SKM-1 treated with dmso at 0.1 percent for 144 hours (cell line): ENCODE measurements at regions not wholly inside any gene's neighbourhood (a gene's known extent, or its start where the extent isn't known, plus 50 kb on each side); places are given as distances from the start of the nearest gene placed in this dataset.
A peak's percentile ranks its signal among the peaks of the same experiment; 100 is the strongest.

Experiments
- DNase-seq: peaks from one replicate; lab custom pipeline; 2025; ENCODE audit not compliant: unreplicated experiment; lab: John Stamatoyannopoulos, UW

DNA sequence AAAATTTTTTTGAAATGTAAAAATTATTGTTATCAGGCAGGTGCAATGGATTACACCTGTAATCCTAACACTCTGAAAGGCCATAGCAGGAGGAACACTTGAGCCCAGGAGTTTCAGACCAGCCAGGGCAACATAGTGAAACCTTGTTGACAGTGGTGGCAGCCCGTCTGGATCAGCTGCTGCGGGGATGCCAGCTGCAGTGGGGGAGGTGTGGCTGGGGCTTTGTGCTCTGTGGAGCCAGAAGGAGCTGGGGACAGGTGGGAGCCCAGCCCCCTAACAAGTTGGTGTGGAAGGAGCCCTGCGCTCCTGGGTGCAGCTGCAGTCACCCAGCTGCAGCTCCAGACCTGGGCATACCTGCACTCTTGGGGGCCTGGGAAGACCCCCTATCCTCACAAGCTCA is 182.4 kb upstream of the MC4R start:
- DNase-seq: no peak

DNA sequence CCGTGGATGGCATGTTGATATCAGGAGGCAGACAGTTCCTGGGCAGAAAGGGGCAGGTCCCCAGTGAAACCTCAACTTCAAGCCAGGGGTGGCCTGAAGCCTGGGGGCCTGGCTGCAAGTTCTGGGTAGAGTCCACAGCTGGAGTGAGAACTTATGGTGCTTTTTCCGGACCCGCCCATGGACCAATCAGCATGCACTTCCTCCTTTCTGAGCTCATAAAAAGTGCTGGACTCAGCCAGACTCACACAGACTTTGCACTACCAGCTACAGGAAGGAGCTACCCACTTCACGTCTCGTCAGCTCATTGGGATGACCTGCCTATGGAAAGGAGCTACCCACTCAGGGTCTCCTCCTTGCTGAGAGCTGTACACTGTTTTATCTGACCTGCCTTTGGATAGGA is 183.1 kb upstream of the MC4R start:
- DNase-seq: no peak

DNA sequence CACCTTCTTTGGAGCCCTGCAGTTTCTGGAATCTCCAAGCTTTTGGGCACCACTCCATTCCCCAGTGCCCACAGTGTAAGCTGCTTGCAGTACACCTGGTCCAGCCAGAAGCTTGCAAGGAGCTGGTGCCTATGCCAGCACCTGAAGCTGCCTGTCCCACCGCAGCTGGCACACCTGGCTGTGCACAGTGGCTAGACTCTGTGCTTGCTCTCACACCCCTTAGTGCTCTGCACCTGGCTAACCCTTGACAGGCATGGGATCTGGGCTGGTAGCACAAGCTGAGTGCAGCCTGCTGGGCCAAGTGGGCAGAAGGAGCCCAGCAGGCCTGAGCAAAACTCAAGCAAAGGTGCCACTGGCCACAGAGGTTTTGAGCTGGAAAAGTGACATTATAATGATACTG is 183.8 kb upstream of the MC4R start:
- no peak for DNase-seq

DNA sequence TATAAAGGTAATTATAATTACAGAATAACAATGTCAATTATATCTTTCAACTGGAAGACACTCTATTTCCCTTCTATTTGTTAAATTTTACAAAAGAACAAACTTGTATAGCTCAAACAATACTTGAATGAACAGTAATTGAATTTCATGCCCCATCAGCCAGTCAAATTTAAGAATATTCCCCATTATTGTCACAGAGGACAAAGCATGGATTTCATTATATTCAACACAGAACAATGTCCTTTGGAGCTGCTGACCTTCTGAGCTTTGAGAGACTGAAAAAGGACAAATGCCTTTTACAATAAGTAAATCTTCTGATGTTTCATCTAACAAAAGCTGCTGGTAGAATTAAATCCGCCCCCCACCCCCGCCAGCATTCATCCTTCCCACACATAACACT is 187.5 kb upstream of the MC4R start:
- DNase-seq: no peak

DNA sequence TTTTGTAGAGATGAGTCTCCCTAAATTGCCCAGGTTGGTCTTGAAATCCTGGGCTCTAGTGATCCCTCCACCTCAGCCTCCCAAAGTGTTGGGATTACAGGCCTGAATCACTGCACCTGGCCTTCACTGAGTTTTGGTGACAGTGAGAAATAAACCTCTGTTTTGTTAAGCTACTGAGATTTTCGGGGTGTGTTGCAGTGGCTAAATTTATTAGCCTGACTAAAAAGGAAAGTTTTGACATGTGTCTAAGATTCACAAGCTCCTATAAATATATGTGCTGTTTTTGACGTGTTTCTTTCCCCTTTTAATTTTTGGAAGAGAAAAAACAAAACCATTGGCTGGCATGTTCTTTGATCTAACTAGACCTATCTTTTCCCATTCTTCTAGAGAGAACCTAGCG is 190.5 kb upstream of the MC4R start:
- no peak for DNase-seq

DNA sequence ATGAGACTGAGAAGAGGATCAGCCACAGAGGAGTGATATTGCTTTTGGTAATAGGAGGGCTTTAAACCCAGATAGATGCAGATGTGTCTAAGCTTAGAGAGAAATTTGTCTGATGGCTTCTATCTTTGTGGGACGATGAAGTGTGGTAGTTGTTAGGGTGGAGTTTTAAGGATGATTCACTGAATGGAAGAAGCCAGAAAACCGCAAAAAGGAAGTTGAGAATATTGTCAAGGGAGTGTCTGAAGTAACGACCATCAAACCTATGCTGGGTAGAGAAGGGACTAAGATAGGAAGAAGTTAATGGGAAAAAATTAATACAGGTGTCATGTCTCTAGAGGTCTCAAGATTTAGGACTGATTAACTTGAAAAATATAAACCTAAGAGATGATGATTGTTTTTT is 195.6 kb upstream of the MC4R start:
- peak; percentile 80 for DNase-seq

DNA sequence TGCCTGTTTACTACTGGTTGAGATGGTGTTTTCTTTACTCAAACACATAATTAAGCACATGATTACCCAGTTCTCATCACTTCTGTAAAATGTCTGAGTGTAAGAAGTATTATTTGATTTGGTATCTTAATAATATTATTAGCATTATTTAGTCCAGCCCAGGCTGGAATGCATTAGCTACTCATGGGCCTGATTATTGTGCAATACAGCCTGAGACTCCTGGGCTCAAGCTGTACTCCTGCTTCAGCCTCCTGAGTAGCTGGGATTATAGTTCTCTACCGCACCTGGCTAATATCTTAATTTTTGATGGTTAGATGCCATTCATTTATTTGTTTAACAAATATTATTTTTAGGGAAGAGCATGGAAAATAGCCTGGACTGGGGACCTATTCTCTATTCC is 197.6 kb upstream of the MC4R start:
- DNase-seq: no peak

DNA sequence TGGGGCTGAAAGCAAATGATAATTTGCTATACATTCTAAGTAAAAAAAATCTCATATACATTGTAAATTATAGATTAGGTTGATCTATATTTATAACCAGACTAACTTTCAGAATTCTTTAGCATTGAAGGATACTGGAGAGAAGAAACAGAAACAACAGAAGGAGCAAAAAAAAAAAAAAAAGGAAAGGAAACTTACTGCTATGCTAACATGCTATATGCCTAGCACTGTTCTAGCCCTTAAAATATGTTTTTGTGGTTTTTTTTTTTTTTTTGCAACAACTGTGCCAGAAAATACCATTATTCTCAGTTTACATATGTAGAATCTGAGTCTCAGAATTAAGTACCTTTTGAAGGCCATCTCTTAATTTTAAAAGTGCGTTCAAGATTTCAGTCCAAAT is 204.9 kb upstream of the MC4R start:
- DNase-seq: no peak

DNA sequence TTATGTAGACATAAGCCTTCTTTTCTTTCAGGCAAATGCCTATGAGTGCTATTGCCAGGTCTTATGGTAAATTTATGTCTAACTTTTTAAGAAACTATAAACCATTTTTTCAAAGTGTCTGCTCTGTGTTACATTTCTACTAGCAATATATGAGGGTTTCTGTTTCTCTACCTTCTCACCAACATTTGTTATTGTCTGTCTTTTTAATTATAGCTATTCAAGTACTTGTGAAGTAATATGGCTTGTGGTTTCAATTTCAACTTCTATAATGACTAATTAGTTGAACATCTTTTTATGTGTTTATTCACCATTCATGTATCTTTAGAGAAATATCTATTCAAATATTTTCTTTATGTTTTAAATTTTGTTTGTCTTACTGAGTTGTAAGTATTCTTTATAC is 213.1 kb upstream of the MC4R start:
- DNase-seq: no peak

DNA sequence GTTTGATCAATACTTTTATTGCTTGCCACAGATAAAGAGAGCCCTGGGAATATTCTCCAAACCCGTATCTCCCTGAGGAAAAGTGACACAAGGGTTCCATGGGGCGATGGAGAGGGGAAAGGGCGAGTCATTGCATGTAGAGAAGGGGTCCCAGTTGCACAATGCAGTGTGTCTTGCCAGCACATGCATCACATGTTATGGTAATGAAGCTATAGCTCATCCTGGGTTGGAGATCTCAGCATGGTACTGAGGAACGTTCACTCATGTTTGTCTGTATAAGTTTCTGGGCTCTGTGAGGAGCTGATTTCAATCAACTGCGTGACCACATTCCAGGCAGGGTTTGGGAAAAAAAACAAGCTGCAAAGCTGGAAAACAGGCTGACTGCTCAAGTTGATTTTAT is 220.7 kb upstream of the MC4R start:
- DNase-seq: no peak

DNA sequence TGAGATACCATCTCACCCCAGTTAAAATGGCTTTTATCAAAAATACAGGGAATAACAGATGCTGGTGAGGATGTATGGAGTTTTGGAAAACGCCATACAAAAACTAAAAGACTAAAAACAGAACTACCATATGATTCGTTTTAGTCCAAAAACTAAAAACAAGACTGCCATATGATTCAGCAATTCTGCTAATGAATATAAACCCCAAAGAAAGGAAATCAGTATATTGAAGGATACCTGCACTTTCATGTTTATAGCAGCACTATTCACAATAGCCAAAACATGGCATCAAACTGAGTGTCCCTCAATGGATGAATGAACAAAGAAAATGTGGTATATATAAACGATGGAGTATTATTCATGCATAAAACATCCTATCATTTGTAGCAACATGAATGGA is 224.4 kb upstream of the MC4R start:
- no peak for DNase-seq

DNA sequence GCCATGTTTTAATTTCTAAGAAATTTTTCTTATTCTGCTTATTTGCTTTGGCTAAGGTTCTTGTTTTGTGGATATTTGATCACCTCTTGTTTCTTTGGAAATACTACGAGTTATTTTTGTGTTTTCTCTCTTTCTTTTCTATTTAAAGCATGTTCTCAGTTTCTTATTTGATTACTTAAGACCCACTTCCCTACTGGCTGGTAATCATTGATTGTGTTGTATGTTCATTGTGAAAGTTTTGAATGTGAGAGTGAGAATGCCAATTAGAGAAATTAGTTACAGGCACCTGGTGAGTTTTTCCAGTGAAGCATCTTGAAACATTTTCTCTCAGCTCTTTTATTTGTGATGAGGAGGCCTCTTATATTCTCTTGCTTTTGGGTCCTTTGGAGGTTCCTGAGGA is 226.7 kb upstream of the MC4R start:
- no peak for DNase-seq

DNA sequence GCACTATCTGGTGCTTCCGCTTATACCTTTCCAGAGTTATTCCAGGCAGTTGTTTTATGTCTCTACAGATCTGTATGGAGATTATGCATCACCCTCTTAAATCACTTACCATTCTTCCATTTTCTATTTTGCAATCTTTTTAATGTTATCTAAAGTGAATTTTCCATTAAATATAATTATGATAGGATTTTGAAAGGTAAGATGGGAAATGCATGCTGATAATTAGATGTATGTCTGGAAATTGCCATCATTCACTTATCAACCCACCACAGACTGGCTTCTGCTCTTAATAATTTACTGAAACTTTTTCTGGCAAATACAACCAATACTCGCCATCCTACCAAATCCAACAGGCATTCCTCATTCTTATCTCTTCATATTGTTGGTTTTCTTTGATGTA is 227.4 kb upstream of the MC4R start:
- no peak for DNase-seq

DNA sequence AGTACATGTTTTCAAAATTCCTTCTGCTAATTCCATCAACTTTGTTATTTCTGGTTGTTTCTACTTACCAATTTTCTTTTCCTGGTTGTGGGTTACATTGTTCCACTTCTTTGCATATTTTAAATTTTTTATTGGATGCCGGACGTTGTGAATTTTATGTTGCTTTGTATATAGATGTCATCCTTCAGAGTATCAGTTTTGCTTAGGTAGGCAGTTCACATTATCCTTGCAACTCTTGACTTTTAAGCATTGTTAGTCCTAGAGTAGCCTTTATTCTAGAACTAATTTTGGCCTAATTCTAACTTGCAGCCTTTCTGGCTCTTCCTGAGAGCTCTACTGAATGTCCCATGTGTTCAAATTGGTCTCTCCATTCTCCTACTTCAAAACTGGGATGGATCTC is 228.7 kb upstream of the MC4R start:
- no peak for DNase-seq

DNA sequence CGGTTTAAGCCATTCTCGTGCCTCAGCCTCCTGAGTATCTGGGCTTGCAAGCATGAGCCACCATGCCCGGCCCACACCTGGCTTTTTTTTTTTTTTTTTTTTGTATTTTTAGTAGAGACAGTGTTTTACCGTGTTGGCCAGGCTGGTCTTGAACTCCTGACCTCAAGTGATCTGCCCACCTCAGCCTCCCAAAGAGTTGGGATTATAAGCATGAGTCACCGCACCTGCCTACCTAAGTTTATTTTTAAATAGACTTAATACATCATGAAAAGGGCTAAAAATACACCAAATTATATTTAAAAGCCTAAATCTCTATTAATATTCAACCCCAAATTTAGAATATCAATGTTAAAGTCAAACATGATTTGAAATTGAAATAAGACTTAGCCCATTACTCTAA is 250.8 kb upstream of the MC4R start:
- no peak for DNase-seq

DNA sequence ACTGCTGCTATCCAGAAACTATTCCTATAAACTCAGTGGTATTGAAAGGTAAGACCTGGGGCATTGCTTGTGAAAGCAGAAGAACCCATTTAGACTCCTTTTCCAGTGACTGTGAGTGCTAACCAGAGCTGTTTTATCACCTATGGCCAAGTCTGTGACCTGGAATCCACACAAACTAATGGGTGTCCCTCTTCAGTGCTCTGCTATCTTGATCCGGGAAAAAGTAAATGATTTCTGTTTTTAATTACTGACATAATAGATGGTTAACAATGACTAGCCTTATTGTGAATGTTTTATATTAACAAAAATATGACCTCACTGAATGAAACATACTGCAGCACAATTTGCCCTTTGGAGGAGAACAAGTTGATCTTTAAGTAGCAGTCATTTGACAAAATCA is 251.6 kb upstream of the MC4R start:
- no peak for DNase-seq

DNA sequence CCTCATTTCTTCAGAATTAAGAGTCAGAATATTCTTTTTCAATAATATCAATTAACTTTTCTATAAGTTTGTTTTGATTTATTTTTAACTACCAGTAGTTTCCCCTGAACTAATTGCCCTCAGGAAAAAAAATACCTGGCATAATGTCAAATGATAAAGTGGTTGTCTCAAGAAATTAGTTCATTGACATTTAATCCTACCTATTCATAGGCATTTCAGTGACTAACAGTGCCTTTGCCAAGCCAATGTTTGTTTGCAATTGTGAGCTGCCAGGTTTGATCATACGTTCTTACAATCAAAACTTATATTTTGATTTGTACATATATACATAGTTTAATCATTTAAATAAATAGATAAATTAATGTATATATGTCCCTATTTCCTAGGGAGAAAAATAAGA is 267.3 kb upstream of the MC4R start:
- no peak for DNase-seq

DNA sequence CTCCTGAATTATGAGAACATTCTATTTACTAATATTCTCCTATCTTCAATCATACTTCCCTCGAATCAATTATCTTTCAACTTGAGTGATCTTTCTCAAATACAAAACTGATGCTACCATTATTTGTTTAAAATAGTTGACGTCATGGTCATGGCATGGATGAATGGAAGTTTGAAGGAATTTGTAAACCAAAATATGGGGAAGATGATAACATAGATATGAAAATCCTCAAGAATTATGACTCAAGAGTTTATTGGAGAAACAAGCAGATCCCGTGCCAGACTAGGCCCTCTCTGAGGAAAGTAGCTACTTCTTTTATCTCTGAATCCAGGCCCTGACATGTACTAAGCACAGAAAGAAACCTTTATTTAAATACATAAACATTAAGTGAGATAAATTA is 270.4 kb upstream of the MC4R start:
- DNase-seq: no peak

DNA sequence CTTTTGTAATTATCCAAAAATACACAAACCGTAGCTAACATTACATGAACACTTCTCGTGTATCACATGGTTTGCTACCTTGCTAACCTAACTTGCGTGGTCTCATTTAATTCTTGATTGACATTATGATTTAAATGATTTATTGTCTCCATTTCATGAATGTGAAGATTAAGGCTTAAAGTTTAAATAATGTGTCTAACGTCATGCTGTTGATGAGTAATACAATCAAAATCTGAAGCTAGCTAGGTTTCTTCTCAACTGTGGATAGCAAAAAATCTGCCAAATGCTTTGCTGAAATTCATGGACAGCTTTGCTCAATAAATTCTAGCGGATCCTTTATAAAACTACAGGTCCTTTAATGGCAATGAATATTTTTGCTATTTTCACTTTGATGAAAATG is 274.1 kb upstream of the MC4R start:
- DNase-seq: no peak

DNA sequence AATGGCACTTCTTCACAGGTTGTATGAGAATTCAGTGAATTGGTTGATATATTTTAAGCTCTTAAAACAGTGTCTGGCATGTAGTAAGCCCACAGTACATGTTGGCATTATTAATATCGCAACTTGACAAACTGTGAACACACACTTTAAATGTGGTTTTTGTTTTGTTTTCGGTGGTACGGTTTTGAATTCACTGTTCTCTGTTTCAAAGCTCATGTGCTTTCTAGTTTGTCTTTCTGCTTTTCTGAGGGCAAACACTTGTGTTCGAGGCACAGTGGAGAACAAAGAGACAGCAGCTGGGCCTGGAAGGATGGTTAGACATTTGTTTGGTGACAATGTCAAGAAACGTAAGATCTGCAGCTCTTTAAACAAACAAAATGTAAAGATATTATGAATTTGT is 276.5 kb upstream of the MC4R start:
- no peak for DNase-seq

DNA sequence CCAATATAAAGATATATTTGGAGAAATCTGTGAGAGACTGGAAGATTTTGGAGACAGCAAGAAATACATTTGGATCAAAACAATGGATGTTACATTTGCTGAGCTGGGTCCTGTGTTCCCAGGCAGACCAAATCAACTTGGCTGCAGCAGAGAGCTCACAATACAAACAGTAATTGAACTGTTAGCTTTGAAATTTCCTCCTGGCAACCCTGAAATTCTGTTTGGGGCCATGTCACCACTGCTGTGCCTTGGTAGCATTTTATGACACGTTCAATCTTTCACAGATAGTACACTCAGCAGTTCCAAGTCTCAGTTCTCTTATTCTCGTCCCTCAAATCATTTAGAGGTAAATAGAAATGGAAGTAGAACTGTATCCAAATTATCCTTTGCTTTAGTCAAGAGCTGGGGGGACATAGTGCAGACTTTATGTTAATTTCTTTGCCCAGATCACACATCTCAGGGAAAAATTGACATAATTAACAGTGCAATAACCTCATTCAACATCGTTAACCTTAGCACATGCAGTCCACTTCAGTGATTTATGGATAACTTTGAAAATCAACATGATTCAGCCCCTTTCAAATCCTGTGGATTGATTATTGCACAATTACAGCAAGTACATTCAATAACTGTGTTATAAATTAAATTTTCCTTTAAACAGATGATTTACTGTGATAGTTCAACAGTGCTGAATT is 277.4 kb upstream of the MC4R start:
- DNase-seq: no peak

DNA sequence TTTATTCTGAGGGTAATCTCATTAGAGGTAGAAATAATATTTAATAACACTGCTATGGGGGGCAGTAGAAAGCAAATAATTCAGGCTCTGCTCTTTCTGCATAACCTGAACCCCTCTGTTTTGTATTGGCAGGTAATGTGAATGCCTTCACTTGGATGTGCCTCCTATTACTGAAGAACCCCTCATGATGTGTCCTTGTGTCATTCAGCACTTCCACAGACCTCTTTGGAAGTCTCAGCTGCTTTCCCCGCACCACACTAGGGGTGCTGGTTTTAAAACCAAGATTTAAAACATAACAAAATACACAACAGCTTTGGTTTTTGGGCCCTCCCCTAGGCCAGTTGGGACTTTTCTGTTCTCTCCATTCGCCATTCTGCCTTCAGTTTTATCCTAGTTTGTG is 281.7 kb upstream of the MC4R start:
- DNase-seq: no peak

DNA sequence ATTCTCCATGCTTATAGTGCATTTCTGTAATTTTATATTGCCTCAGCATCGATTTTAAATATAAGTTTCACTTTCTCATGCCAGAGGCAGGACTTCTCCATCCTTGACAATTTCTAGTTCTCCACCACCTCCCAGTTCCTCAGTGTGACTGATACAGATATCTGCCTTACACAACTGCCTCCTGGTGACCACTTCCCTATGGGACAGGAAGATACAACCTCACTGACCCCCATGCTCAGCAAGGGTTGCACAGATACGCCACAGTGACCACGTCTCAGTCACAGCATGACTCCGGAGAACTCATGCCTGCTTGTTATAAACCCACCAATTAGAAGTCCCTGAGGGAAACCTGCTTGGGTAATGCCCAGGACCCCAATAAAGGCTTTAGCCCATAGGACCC is 284.0 kb upstream of the MC4R start:
- peak; percentile 94 for DNase-seq

DNA sequence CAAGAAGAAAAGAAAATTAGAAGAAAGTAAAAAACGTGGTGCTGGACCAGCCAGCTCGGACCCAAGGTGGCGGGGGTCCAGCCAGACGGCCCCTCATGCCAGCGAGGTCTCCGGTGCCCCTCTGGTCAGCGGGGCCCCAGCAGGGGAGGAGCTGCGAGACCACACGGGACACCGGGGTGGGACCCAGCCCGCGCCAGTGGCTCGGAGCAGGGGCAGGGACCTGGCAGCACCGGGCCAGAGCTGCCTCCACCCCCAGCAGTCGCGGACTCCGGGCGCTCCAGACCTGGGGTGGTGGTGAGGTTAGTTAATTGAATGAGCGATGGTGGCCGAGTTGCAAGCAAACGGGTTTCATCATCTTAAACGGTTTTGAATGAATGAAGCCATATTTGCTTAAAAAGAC is 289.9 kb upstream of the MC4R start:
- no peak for DNase-seq
